Activated naive CD8-positive, alpha-beta T cell treated with anti-CD3 and anti-CD28 coated beads, Interleukin-2, amount 50 U/mL, for 24 hours (primary cell): ENCODE measurements at regions not wholly inside any gene's neighbourhood (a gene's known extent, or its start where the extent isn't known, plus 50 kb on each side); places are given as distances from the start of the nearest gene placed in this dataset.

ENCODE experiments used
- ATAC-seq: fragments of 150-1000 bp; cut with Tn5 transposase; one replicate; pipeline ENCODE4 v1.10.0; 2021
- DNase-seq: peaks from one replicate; pipeline ENCODE4 v3.0.0; 2021
- H3K27ac Mint-ChIP-seq: one replicate; pipeline ENCODE4 v1.8.0; 2021; ENCODE audit warnings: mild to moderate bottlenecking, mixed read lengths
- H3K27me3 Mint-ChIP-seq: one replicate; pipeline ENCODE4 v1.8.0; 2021; ENCODE audit warnings: mixed read lengths
- H3K36me3 Mint-ChIP-seq: one replicate; pipeline ENCODE4 v1.8.0; 2021; ENCODE audit warnings: low read depth, mixed read lengths
- H3K4me1 Mint-ChIP-seq: one replicate; pipeline ENCODE4 v1.8.0; 2021; ENCODE audit warnings: mixed read lengths
- H3K4me3 Mint-ChIP-seq: one replicate; pipeline ENCODE4 v1.8.0; 2021; ENCODE audit warnings: mild to moderate bottlenecking, moderate library complexity, mixed read lengths
- H3K9me3 Mint-ChIP-seq: one replicate; pipeline ENCODE4 v1.8.0; 2021; ENCODE audit warnings: mixed read lengths

DNA sequence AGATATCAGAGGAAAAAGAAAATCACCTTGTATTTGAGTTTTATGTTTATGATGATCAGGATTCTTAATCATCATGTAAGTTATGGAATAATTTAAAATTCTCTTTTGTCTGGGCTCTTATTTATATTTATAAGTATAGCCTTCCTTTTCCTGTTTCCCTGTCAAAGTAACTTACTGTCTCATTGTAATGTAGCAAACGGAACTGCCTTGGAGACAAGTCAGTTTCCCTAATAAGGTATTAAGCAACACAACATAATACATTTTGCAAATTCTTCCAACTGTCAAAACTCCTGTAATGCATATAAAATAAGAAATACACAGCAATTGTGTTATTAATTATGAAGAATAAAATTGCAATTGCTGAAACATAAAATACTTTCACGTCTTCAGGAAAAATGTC is 463.2 kb downstream of the MAT2B start:
- Mint-ChIP-seq H3K4me1 (no peaks in the 10 kb centered on the region), H3K9me3 (peaks cover 3% of the 10 kb centered on the region), H3K4me3 (no peak overlapping the region), H3K27ac (no peak overlapping the region), H3K36me3 (no peaks in the 10 kb centered on the region), H3K27me3 (no peaks in the 10 kb centered on the region)
- DNase-seq (no peak), ATAC-seq (no peak)

DNA sequence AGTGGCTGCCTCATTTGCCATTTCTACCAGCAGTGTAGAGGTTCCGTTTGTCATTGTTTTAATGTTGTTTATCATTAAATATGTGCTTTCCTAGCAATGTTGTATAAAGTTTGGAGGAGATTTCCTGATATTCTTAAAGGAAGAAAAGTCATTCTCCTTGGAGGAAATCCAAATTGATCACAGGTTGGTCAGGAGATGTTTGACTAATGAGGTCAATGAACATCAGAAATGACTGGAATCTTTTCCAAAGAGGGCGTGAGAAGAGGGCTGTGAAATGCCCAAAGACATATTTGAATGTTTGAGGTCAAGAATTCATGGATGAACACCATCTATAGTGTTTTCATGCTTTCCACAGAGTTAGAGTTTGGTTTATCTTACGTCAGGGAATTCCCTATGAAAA is 471.3 kb downstream of the MAT2B start:
- Mint-ChIP-seq H3K36me3 (no peaks in the 10 kb centered on the region), H3K27me3 (no peaks in the 10 kb centered on the region), H3K27ac (no peak overlapping the region), H3K9me3 (peaks cover 12% of the 10 kb centered on the region), H3K4me3 (no peak overlapping the region), H3K4me1 (no peaks in the 10 kb centered on the region)
- ATAC-seq (no peak), DNase-seq (no peak)

DNA sequence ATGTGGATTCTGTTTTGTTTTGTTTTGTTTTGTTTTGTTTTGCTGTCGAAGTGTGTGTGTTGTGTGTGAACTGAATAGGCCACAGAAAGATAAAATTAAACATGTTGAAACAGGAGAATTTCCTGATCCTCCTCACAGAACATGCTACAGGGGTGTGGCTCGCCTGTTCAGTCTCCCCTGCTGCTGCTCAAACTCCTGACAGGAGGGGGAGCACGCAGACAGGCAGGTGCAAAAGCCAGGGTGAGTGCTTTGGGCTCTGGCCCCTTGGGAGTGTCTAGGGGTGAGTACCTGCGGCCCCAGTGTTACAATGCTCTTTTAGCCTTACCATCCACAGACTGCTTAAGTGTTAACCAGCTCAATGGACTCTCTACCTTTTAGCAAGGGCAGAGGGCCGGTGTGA is 473.5 kb downstream of the MAT2B start:
- Mint-ChIP-seq H3K27ac (no peak overlapping the region), H3K27me3 (no peaks in the 10 kb centered on the region), H3K36me3 (no peaks in the 10 kb centered on the region), H3K4me3 (no peak overlapping the region), H3K9me3 (peaks cover 8% of the 10 kb centered on the region), H3K4me1 (no peaks in the 10 kb centered on the region)
- ATAC-seq = no peak
- no peak for DNase-seq

DNA sequence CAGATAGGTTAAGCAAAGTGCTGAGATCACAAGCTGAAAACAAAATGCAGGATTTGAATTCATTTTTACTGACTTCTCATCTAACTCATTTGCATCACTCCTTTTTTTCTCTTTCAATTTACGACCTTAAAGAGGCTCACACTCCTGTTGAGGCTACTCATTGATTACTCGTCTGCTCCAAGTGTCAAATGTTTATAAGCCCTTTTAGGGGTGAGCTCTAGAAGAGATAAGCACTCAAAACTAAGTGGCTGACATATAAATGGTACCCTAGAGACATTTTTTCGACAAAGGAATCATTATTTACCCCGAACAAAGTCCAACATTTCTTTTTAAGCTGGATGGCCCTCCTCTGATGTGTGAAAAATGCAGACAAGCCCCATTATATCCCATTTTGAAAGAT is 483.1 kb downstream of the MAT2B start:
- ATAC-seq = no peak
- H3K4me3 Mint-ChIP-seq = no peak overlapping the region
- no peaks in the 10 kb centered on the region for H3K36me3 Mint-ChIP-seq
- no peaks in the 10 kb centered on the region for H3K4me1 Mint-ChIP-seq
- no peaks in the 10 kb centered on the region for H3K27me3 Mint-ChIP-seq
- no peak for DNase-seq
- no peak overlapping the region for H3K27ac Mint-ChIP-seq
- H3K9me3 Mint-ChIP-seq = peaks cover 6% of the 10 kb centered on the region

DNA sequence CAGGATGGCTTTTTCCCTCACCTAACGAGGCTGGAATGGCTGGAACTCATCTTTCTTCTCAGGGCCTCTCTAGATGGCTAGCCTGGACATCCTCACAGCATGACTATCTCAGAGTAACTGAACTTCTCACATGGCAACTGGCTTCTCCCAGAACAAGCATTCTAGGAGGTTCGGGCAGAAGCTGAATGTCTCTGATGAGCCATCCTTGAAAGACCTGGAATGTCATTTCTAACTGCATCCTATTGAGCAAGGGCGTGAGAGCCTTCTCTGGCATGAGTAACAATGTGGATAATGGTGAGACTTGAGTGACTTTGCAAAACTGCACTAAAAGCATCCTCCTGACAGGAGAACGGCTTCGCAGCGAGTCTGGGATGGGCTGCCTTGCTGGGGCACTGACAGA is 487.7 kb downstream of the MAT2B start:
- DNase-seq (no peak), ATAC-seq (no peak)
- no peaks in the 10 kb centered on the region for H3K9me3 Mint-ChIP-seq
- H3K4me1 Mint-ChIP-seq = no peaks in the 10 kb centered on the region
- no peaks in the 10 kb centered on the region for H3K27me3 Mint-ChIP-seq
- no peak overlapping the region for H3K27ac Mint-ChIP-seq
- no peaks in the 10 kb centered on the region for H3K36me3 Mint-ChIP-seq
- no peak overlapping the region for H3K4me3 Mint-ChIP-seq

DNA sequence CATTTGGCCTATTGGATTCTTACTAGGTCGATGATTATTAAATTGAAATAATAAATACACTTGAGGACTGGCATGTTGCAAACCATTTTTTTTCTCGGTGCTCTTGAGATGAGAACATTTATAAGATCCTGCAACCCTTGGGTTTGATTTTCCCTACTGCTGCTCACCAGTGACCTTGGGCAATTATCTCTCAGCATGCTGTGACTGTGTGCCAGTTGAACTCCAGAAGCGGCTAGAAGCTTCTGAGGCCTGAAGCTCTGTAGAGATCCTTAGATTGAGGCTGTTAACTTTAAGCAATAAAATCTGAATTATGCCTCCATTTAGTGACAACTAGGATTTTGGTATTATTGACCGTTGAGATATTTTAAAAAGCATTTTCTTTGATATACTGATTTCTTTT is 489.8 kb downstream of the MAT2B start:
- H3K4me1 Mint-ChIP-seq = no peaks in the 10 kb centered on the region
- H3K36me3 Mint-ChIP-seq = no peaks in the 10 kb centered on the region
- ATAC-seq (no peak), DNase-seq (no peak)
- no peak overlapping the region for H3K27ac Mint-ChIP-seq
- H3K27me3 Mint-ChIP-seq = no peaks in the 10 kb centered on the region
- H3K9me3 Mint-ChIP-seq = no peaks in the 10 kb centered on the region
- H3K4me3 Mint-ChIP-seq = no peak overlapping the region

DNA sequence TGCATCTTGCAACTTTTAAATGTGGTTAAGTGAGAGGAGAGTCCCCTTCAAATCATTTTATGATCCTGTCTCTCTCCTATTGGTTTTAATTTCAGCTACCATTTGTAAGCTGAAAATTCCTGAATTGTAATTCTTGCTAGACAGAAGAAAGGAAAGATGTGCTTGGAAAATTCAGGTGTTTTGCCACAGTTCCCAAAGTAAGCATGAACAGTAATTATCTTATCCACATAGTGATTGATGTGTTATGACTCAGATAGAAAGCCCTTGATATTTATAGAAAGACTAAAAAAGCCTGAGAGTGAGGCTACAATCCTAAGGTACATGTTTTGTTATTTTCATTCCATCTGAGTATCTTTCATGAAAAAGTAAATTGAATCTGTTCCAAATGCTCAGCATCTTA is 492.5 kb downstream of the MAT2B start:
- Mint-ChIP-seq H3K4me1 (no peaks in the 10 kb centered on the region), H3K9me3 (no peaks in the 10 kb centered on the region), H3K4me3 (no peak overlapping the region), H3K36me3 (no peaks in the 10 kb centered on the region), H3K27ac (no peak overlapping the region), H3K27me3 (no peaks in the 10 kb centered on the region)
- ATAC-seq = no peak
- DNase-seq = no peak

DNA sequence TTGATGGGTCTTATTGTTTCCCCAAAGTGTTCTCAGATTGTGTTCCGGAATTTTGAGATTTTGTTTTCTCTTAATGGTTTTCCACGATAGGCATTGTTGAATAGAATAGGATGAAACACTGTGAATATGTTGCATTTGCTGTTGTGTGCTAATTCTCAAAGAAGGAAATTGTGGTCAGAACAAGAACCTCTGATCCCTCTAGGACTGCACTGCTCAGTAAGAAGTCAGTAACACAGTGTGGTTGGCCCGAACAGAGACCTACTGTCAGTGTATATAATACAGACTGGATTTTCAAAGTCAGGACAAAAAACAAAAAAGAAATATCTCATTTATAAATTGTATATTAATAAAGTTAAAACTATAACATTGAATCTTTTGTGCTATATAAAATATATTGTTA is 494.8 kb downstream of the MAT2B start:
- Mint-ChIP-seq H3K9me3 (no peaks in the 10 kb centered on the region), H3K36me3 (no peaks in the 10 kb centered on the region), H3K4me3 (no peak overlapping the region), H3K27me3 (no peaks in the 10 kb centered on the region), H3K27ac (no peak overlapping the region), H3K4me1 (no peaks in the 10 kb centered on the region)
- no peak for ATAC-seq
- DNase-seq = no peak

DNA sequence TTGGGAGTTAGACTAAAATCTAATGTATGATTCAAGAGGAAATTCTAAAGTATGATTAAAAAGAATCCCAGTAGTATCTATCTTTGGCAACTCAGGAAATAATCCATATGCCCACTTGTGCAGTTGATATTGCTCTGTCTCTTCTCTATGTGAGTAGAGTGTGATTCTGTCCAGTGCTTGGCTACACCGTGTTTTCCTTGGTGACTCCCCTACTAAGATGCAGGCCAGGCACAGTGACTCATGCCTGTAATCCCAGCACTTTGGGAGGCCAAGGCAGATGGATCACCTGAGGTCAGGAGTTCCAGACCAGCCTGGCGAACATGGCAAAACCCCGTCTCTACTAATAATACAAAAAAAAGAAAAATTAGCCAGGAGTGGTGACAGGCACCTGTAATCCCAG is 495.4 kb downstream of the MAT2B start:
- Mint-ChIP-seq H3K27me3 (no peaks in the 10 kb centered on the region), H3K9me3 (no peaks in the 10 kb centered on the region), H3K4me1 (no peaks in the 10 kb centered on the region), H3K27ac (no peak overlapping the region), H3K36me3 (no peaks in the 10 kb centered on the region), H3K4me3 (no peak overlapping the region)
- ATAC-seq (no peak), DNase-seq (no peak)

DNA sequence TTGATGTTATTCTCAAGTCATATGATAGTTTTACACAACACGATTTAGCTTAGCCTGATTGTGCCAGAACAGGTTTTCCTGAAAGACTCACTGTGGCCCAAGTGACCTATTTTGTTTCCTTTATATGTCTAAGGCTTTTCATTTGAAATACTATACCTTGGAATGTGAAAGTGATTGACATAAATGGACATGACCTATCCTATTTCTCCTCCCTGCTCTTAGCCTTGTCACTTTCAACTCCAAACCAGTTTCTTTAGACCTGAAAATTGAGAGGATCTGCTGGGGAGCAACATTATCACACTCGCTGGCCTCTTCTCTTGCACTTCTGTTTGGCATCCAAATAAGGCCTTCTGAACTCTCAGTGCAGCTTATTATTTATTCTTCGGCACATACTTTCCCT is 496.8 kb downstream of the MAT2B start:
- DNase-seq (no peak), ATAC-seq (no peak)
- Mint-ChIP-seq H3K4me1 (no peaks in the 10 kb centered on the region), H3K4me3 (no peak overlapping the region), H3K36me3 (no peaks in the 10 kb centered on the region), H3K9me3 (no peaks in the 10 kb centered on the region), H3K27me3 (no peaks in the 10 kb centered on the region), H3K27ac (no peak overlapping the region)

DNA sequence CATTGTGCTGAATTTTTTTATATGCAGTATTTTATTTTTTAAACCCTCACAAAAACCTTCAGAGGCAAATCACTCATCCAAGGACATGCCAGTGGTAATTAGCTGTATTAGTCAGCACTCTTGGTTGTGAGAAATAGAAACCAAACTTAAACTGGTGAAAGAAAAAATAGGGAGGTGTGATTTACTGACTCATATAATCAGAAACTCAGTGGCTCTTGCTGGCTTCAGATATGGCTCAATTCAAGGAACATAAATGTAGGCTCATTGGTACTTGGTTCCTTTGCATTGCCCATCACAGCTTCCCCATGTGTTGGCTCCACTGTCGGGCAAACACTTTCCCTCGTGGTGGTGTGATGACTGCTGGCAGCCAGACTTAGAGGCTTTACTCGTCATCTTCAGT is 497.2 kb downstream of the MAT2B start:
- Mint-ChIP-seq H3K4me3 (no peak overlapping the region), H3K27ac (no peak overlapping the region), H3K4me1 (no peaks in the 10 kb centered on the region), H3K36me3 (no peaks in the 10 kb centered on the region), H3K9me3 (no peaks in the 10 kb centered on the region), H3K27me3 (no peaks in the 10 kb centered on the region)
- DNase-seq (no peak), ATAC-seq (peak; percentile 33)

DNA sequence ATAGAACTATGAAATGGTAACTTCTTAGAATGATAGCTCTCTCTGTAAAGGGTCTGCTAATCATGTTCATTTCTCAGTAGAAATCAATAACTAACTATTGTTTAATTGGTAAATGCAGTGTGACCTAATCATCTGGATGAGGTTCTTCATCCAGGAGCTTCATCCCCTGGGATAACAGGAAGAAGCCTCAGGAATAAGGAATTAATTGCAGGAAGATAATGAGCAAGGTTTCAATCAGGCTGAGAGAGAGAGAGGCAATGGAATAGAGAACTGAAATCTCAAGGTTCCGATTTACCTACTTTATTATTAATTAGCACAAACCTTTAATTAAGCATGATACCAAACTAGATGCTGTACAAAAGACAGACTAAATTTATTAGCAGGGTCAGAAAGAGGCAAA is 499.7 kb downstream of the MAT2B start:
- Mint-ChIP-seq H3K4me3 (no peak overlapping the region), H3K36me3 (no peaks in the 10 kb centered on the region), H3K27ac (no peak overlapping the region), H3K9me3 (no peaks in the 10 kb centered on the region), H3K27me3 (no peaks in the 10 kb centered on the region), H3K4me1 (no peaks in the 10 kb centered on the region)
- DNase-seq = no peak
- ATAC-seq = no peak

DNA sequence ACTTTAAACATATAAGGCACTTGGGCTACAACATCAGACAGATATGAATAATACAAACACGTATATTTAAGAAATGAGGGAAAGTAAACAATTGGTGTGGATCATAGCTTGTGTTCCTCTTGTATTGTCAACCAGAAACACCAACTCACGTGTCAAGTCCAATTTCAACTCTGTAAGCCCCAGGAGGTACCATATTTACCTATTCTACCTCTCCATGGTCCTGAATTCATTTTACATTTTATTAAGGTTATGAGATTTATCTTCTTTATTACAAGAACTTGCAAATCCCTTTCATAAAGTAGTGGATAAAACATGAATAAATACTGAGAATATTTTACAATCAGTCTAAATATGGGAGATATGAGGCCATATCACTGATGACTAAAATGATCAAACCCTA is 501.6 kb downstream of the MAT2B start:
- Mint-ChIP-seq H3K27me3 (no peaks in the 10 kb centered on the region), H3K36me3 (no peaks in the 10 kb centered on the region)

DNA sequence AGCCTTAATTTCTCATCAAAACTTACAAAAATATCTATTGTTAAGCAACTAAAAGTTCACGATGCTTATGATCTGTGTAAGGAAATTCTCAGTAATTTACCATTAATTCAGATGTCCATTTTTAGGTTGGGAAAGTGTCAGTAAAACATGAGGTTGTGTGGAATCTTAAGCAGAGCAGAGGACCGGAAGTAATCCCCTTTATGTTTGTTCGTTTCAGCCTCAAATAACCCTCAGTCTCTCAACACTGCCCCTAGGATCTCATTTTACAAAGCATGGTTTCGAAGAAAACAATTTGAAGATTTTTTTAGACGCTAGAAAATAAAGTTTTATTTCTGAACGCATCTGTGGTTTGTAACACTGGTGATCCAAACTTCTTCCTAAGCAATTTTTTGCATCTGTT is 504.2 kb downstream of the MAT2B start:
- no peak overlapping the region for H3K27ac Mint-ChIP-seq
- ATAC-seq (no peak), DNase-seq (no peak)
- no peaks in the 10 kb centered on the region for H3K9me3 Mint-ChIP-seq
- no peak overlapping the region for H3K4me3 Mint-ChIP-seq
- H3K36me3 Mint-ChIP-seq = no peaks in the 10 kb centered on the region
- H3K4me1 Mint-ChIP-seq = peaks cover 3% of the 10 kb centered on the region
- H3K27me3 Mint-ChIP-seq = no peaks in the 10 kb centered on the region

More for the DNA sequence above, 501.6 kb downstream of the MAT2B start:
- no peak overlapping the region for H3K27ac Mint-ChIP-seq
- DNase-seq (no peak), ATAC-seq (no peak)
- no peaks in the 10 kb centered on the region for H3K9me3 Mint-ChIP-seq
- H3K4me3 Mint-ChIP-seq = no peak overlapping the region
- no peaks in the 10 kb centered on the region for H3K4me1 Mint-ChIP-seq

DNA sequence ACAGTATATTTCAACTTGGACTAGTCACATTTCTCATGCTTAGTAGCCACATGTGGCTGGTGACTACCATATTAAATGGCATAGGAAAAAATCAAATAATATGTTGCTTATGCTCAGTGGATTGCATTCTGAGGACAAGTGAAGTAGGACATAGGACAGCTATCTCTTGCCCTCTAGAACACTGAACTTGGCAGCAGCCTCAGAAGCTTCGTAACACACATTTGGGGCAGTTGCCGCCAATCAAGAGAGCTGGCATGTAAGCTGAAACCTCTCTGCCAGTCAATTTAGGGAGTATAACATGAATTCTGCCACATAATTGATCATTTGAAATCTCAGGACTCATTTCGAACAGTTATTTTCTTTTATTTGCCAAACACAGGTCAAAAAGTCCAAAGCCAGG is 505.5 kb downstream of the MAT2B start:
- no peak for DNase-seq
- H3K36me3 Mint-ChIP-seq = no peaks in the 10 kb centered on the region
- no peak overlapping the region for H3K4me3 Mint-ChIP-seq
- no peak overlapping the region for H3K27ac Mint-ChIP-seq
- no peak for ATAC-seq
- no peaks in the 10 kb centered on the region for H3K9me3 Mint-ChIP-seq
- no peaks in the 10 kb centered on the region for H3K27me3 Mint-ChIP-seq
- peaks cover 3% of the 10 kb centered on the region for H3K4me1 Mint-ChIP-seq

DNA sequence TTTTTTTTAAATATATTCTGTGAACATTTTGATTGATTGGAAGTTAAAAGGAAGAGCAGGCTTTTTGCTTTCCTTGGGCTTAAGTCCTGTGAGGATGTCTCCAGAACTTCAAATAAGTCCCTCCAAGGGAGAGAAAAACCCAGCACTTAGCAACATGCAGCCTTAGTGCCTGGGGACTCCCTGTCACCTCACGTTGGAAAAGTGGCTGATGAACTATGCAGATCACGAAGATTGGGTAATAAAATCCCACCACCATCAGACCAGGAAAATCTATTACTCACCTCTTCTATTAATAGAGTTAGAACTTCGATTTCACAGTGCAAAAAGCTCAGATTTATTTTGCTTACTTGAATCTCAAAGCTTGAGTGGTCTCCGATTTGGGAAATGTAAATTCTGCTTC is 507.0 kb downstream of the MAT2B start:
- no peak overlapping the region for H3K4me3 Mint-ChIP-seq
- ATAC-seq (no peak), DNase-seq (no peak)
- H3K27me3 Mint-ChIP-seq = no peaks in the 10 kb centered on the region
- no peak overlapping the region for H3K27ac Mint-ChIP-seq
- H3K36me3 Mint-ChIP-seq = no peaks in the 10 kb centered on the region
- peaks cover 3% of the 10 kb centered on the region for H3K4me1 Mint-ChIP-seq
- no peaks in the 10 kb centered on the region for H3K9me3 Mint-ChIP-seq
